ENCODE measurements at regions not wholly inside any gene's neighbourhood (a gene's known extent, or its start where the extent isn't known, plus 50 kb on each side); places are given as distances from the start of the nearest gene placed in this dataset.

GRCh38 chr12:13503094-13503835, 306.7 kb downstream of the EMP1 start:
- no peak for DNase-seq (ENCODE audit: low spot score)

- no peak for DNase-seq (ENCODE audit: low spot score)
Observed at GRCh38 chr12:13499008-13499407, 302.5 kb downstream of the EMP1 start.

- no peak for DNase-seq (ENCODE audit: low spot score)
Observed at GRCh38 chr12:13496111-13496510, 299.6 kb downstream of the EMP1 start.

- DNase-seq (ENCODE audit: low spot score), result no peak
Observed at GRCh38 chr12:13489246-13489645, 292.7 kb downstream of the EMP1 start.

GRCh38 chr12:13487326-13487725, 290.8 kb downstream of the EMP1 start:
- no peak for DNase-seq (ENCODE audit: low spot score)

GRCh38 chr12:13486794-13487193, 290.3 kb downstream of the EMP1 start:
- no peak for DNase-seq (ENCODE audit: low spot score)

GRCh38 chr12:13478650-13479181, 282.2 kb downstream of the EMP1 start:
- DNase-seq (ENCODE audit: low spot score), result no peak

GRCh38 chr12:13474381-13474780, 277.9 kb downstream of the EMP1 start:
- no peak for DNase-seq (ENCODE audit: low spot score)

GRCh38 chr12:13472690-13473089, 276.2 kb downstream of the EMP1 start:
- peak; percentile 19 for DNase-seq (ENCODE audit: low spot score)

- DNase-seq (ENCODE audit: low spot score), result no peak
Observed at GRCh38 chr12:13471471-13471870, 274.9 kb downstream of the EMP1 start.

GRCh38 chr12:13465635-13466034, 269.1 kb downstream of the EMP1 start:
- DNase-seq (ENCODE audit: low spot score), result no peak

- no peak for DNase-seq (ENCODE audit: low spot score)
Observed at GRCh38 chr12:13463189-13463588, 266.7 kb downstream of the EMP1 start.

- no peak for DNase-seq (ENCODE audit: low spot score)
Observed at GRCh38 chr12:13462450-13462849, 265.9 kb downstream of the EMP1 start.

- no peak for DNase-seq (ENCODE audit: low spot score)
Observed at GRCh38 chr12:13455778-13456144, 259.2 kb downstream of the EMP1 start.

GRCh38 chr12:13454991-13455777, 258.7 kb downstream of the EMP1 start:
- DNase-seq (ENCODE audit: low spot score), result no peak

GRCh38 chr12:13452955-13453570, 256.5 kb downstream of the EMP1 start:
- DNase-seq (ENCODE audit: low spot score), result no peak

- DNase-seq (ENCODE audit: low spot score), result no peak
Observed at GRCh38 chr12:13451776-13452175, 255.2 kb downstream of the EMP1 start.

- DNase-seq (ENCODE audit: low spot score), result no peak
Observed at GRCh38 chr12:13450231-13451080, 253.9 kb downstream of the EMP1 start.

GRCh38 chr12:13444076-13444475, 247.6 kb downstream of the EMP1 start:
- DNase-seq (ENCODE audit: low spot score), result no peak

- DNase-seq (ENCODE audit: low spot score), result no peak
Observed at GRCh38 chr12:13443498-13443897, 247.0 kb downstream of the EMP1 start.

- DNase-seq (ENCODE audit: low spot score), result no peak
Observed at GRCh38 chr12:13443028-13443427, 246.5 kb downstream of the EMP1 start.

- no peak for DNase-seq (ENCODE audit: low spot score)
Observed at GRCh38 chr12:13442457-13442856, 245.9 kb downstream of the EMP1 start.

Measured in H4 (cell line).